Fibroblast of mammary gland (primary cell): ENCODE measurements at regions not wholly inside any gene's neighbourhood (a gene's known extent, or its start where the extent isn't known, plus 50 kb on each side); places are given as distances from the start of the nearest gene placed in this dataset.

Experiments
- DNase-seq: peaks from one replicate; pipeline ENCODE4 v3.0.0-alpha.2; 2010; ENCODE audit warnings: low read depth
- H3K4me3 ChIP-seq: 2 replicates; pipeline ENCODE4 v1.5.1; 2011; ENCODE audit warnings: low read depth, mild to moderate bottlenecking, low read length, moderate library complexity; ENCODE audit not compliant: control insufficient read depth
- TF ChIP-seq, protein P1 (sequence below): conservative IDR thresholded peaks from 2 replicates; pipeline ENCODE4 v1.5.1; 2011; ENCODE audit warnings: low read depth, low read length, inconsistent platforms; ENCODE audit not compliant: control insufficient read depth, insufficient read depth

DNA sequence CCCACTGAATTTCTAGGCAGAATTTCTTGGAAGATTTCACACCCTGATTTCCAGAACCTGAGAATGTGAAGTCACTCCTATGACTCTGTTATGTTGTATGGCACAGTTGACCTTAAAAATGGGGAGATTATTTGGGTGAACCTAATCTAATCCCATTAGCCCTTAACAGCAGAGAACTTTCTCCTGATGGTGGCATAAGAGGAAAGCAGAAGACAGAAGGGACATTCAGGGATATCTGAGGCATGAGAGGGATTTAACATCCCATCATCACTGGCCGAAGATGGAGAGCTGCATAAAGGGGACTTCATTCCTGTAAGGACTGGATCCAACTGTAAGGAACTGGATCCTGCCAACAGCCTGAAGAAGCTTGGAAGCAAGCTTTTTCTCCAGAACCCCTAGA is 119.2 kb downstream of the ZNF622 start:
- TF ChIP-seq, protein P1, sequence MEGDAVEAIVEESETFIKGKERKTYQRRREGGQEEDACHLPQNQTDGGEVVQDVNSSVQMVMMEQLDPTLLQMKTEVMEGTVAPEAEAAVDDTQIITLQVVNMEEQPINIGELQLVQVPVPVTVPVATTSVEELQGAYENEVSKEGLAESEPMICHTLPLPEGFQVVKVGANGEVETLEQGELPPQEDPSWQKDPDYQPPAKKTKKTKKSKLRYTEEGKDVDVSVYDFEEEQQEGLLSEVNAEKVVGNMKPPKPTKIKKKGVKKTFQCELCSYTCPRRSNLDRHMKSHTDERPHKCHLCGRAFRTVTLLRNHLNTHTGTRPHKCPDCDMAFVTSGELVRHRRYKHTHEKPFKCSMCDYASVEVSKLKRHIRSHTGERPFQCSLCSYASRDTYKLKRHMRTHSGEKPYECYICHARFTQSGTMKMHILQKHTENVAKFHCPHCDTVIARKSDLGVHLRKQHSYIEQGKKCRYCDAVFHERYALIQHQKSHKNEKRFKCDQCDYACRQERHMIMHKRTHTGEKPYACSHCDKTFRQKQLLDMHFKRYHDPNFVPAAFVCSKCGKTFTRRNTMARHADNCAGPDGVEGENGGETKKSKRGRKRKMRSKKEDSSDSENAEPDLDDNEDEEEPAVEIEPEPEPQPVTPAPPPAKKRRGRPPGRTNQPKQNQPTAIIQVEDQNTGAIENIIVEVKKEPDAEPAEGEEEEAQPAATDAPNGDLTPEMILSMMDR = no peak
- DNase-seq = no peak
- no peak overlapping the region for H3K4me3 ChIP-seq

- no peak overlapping the region for H3K4me3 ChIP-seq
- TF ChIP-seq, protein P1 = peak; percentile 2
- peak; percentile 4 for DNase-seq
Measured at GRCh38 chr5:16345454-16345853, 120.1 kb downstream of the ZNF622 start.

DNA sequence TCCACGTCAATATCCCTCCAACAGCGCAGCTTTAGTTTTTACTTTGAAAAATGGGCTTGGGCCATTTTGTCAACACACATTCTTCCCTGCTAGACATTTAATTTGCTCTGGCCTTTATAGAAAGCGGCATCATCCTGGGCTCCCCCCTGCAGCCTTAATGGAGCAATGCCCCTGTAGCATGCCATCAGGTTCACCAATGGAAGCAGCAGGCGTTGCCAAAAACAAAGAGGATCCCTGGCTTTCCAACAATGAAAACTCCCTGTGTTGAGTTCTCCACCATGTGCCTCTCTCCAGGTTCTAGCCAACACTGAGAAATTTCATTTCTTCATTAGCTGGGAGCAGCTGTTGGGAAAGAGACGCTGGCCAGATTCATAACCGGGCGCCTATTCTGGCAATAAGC is 139.5 kb downstream of the ZNF622 start:
- H3K4me3 ChIP-seq = no peak overlapping the region
- TF ChIP-seq, protein P1 = no peak
- no peak for DNase-seq

GRCh38 chr5:16321284-16321683 is 141.7 kb upstream of the MARCHF11 start:
- DNase-seq = no peak
- H3K4me3 ChIP-seq = no peak overlapping the region
- TF ChIP-seq, protein P1 = no peak

DNA sequence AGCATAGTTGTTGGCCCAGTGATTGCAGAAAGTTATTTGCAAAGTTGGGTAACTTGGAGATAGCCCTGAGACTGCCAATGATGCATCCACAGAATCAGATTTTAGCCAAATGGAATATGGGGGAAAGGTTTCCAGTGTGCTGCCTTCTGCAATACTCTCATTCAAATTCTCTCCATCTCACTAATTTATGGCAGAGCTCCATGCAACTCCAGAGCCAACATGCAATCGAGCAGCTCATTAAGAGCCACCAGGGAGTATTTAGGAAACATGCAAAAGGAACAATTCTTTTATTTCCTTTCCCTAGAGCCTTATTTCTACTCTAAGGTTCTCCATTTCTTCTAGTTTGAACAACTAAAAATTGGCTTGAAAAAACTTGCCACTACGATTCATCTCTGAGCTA is 135.9 kb upstream of the MARCHF11 start:
- DNase-seq = no peak
- TF ChIP-seq, protein P1 = no peak
- no peak overlapping the region for H3K4me3 ChIP-seq

- H3K4me3 ChIP-seq = no peak overlapping the region
- TF ChIP-seq, protein P1 = no peak
- DNase-seq = no peak
Measured at GRCh38 chr5:16313761-16314160, 134.2 kb upstream of the MARCHF11 start.

DNA sequence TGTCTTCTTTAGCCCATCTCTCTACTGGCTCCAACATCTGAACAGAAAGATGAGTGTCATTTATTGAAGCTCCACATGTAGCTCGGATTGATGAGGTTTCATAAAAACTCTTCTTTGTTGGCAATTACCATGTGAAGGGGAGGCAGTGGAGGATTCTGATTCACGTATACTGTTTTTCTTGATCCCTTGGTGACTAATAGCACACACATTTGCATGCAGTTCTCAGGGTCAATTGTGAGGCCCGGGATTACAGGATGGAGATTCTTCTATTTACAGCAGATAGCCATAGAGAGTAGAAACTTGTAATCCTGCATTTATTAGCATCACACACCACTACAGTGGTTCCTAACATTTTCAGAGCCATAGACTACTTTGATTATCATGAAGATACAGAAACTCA is 133.2 kb upstream of the MARCHF11 start:
- H3K4me3 ChIP-seq = no peak overlapping the region
- TF ChIP-seq, protein P1 = no peak
- DNase-seq = no peak
